ENCODE measurements at regions not wholly inside any gene's neighbourhood (a gene's known extent, or its start where the extent isn't known, plus 50 kb on each side); places are given as distances from the start of the nearest gene placed in this dataset.

DNA sequence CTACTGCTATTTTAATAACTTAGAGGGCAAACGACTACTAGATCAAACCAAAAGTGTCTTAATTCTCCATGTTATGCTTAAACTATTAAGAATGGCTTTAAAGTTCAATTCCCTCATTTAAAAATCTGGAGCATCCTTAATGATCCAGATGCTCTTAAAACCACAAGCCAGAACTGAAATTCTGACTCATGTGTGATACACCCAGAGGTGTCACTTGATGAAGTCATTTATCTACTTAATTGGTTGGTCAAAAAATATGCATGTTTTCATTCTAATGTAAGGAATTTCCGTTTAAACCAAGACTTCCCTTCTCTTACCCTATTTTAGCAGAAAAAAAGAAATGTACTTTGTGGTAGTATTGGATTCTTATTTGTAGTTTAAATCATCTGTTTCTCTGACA lies 1261.2 kb upstream of the B3GALT2 start:
- DNase-seq (ENCODE audit: low read depth) = no peak
- TF ChIP-seq, protein P1, sequence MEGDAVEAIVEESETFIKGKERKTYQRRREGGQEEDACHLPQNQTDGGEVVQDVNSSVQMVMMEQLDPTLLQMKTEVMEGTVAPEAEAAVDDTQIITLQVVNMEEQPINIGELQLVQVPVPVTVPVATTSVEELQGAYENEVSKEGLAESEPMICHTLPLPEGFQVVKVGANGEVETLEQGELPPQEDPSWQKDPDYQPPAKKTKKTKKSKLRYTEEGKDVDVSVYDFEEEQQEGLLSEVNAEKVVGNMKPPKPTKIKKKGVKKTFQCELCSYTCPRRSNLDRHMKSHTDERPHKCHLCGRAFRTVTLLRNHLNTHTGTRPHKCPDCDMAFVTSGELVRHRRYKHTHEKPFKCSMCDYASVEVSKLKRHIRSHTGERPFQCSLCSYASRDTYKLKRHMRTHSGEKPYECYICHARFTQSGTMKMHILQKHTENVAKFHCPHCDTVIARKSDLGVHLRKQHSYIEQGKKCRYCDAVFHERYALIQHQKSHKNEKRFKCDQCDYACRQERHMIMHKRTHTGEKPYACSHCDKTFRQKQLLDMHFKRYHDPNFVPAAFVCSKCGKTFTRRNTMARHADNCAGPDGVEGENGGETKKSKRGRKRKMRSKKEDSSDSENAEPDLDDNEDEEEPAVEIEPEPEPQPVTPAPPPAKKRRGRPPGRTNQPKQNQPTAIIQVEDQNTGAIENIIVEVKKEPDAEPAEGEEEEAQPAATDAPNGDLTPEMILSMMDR (IDR thresholded peaks at IDR 0.05; ENCODE audit: low read length, missing control alignments) = no peak
- H3K4me3 ChIP-seq (replicated peaks; ENCODE audit: low read depth, low read length) = no peak overlapping the region

- H3K4me3 ChIP-seq (replicated peaks; ENCODE audit: low read depth, low read length) = no peak overlapping the region
- no peak for DNase-seq (ENCODE audit: low read depth)
- TF ChIP-seq, protein P1 (IDR thresholded peaks at IDR 0.05; ENCODE audit: low read length, missing control alignments) = no peak
Measured at GRCh38 chr1:194445244-194445643, 1258.8 kb upstream of the B3GALT2 start.

DNA sequence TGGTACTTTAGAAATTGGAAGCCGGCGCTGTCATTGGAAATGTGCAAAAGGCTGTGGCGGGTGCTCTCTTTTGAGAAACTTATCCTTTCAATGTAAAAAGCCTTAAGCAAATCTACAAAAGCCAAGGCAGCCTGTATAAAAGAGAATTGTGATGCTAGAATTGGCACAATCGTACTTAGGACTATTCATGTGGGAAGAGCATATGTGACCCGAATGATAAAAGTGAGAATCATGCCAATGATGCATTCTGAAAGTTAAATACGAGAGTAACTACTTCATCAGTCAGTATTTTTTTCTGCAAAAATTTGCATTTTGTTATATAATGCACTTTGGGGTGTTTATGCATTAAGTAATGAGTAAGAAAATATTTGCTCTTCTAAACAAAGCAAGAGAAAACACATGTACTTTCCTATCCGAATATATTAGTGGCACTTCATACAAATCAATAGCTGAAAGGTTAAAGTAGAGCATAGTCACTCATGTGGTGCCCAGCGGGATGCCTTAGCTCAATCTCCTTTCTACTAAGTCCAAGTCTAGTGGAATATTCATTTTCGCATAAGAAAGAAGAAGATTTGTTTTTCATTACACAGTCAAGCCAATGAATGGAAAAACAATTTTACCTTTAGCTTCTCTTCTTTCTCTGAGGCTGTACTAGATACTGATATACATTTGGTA lies 1256.6 kb upstream of the B3GALT2 start:
- H3K4me3 ChIP-seq (replicated peaks; ENCODE audit: low read depth, low read length) = no peak overlapping the region
- no peak for DNase-seq (ENCODE audit: low read depth)
- TF ChIP-seq, protein P1 (IDR thresholded peaks at IDR 0.05; ENCODE audit: low read length, missing control alignments) = no peak

DNA sequence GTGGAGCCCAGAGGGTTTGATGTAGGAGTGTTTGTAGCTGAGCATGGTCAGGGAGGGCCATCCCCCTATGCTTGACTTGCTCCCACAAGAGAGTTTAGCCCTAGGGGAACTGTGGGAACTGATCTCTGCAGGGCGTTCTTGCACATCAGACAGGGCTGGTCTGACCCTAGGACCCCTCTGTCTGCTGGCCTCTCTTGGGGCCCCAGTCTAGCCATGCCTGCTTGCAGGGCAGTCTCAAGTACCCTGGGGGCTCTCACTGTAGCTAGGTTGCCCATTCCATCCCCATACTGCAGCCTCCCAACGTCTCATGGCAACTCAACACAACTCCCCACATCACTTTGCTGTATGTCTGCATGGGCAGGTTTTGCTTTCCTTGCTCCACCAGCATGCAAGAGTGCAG lies 1250.7 kb upstream of the B3GALT2 start:
- TF ChIP-seq, protein P1 (IDR thresholded peaks at IDR 0.05; ENCODE audit: low read length, missing control alignments) = no peak
- H3K4me3 ChIP-seq (replicated peaks; ENCODE audit: low read depth, low read length) = no peak overlapping the region

DNA sequence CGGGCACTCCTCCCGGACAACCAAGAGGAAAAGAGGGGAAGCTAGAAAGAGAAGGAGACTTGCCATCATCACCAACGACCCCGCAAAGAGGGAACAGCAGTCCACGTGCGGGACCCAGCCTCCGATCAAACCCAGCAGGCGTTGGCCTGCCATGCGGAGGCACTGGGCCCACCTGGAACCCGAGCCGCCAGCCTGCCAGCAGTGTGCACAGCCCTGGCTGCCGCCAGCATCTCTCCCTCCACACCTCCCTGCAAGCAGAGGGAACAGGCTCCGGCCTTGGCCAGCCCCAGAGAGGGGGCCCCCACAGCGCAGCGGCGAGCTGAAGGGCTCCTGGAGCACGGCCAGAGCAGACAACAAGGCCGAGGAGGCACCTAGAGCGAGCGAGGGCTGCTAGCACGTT lies 1244.7 kb upstream of the B3GALT2 start:
- DNase-seq (ENCODE audit: low read depth) = no peak
- H3K4me3 ChIP-seq (replicated peaks; ENCODE audit: low read depth, low read length) = no peak overlapping the region
- TF ChIP-seq, protein P1 (IDR thresholded peaks at IDR 0.05; ENCODE audit: low read length, missing control alignments) = no peak

More for the DNA sequence above, 1250.7 kb upstream of the B3GALT2 start:
- no peak for DNase-seq (ENCODE audit: low read depth)

- no peak for DNase-seq (ENCODE audit: low read depth)
- H3K4me3 ChIP-seq (replicated peaks; ENCODE audit: low read depth, low read length) = no peak overlapping the region
- TF ChIP-seq, protein P1 (IDR thresholded peaks at IDR 0.05; ENCODE audit: low read length, missing control alignments) = no peak
Measured at GRCh38 chr1:194420706-194421105, 1234.3 kb upstream of the B3GALT2 start.

DNA sequence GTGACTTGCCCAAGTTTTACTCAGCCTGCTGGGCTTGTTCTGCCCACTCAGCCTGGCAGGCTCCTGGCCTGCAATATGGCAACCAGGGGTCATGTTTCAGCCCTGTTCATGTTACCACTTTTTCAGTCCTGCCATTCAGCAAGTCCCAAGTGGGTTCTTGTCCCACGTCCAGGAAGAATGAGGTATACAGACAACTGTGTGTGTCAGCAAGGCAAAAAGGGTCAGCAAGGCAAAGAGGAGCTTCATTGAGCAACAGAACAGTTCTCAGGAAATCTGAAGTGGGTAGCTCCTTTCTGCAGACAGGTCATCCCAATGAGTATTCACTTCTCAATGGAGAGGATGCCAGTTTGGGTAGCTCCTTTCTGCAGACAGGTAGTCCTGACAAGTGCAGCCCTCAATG lies 1233.3 kb upstream of the B3GALT2 start:
- no peak overlapping the region for H3K4me3 ChIP-seq (replicated peaks; ENCODE audit: low read depth, low read length)
- TF ChIP-seq, protein P1 (IDR thresholded peaks at IDR 0.05; ENCODE audit: low read length, missing control alignments) = no peak
- DNase-seq (ENCODE audit: low read depth) = no peak
